ENCODE measurements at regions not wholly inside any gene's neighbourhood (a gene's known extent, or its start where the extent isn't known, plus 50 kb on each side); places are given as distances from the start of the nearest gene placed in this dataset.

- TF ChIP-seq TAF1 (IDR thresholded peaks at IDR 0.05; ENCODE audit: low read depth) (no peak), RAD21 (conservative IDR thresholded peaks at IDR 0.05) (no peak), MXI1 (conservative IDR thresholded peaks at IDR 0.05; ENCODE audit: poor library complexity, severe bottlenecking) (no peak), SMC3 (conservative IDR thresholded peaks at IDR 0.05; ENCODE audit: poor library complexity) (no peak), POLR2AphosphoS5 (IDR thresholded peaks at IDR 0.05) (no peak), EZH2 (IDR thresholded peaks at IDR 0.05; ENCODE audit: borderline replicate concordance, insufficient read depth, low read length, poor library complexity, severe bottlenecking) (no peak), REST (IDR thresholded peaks at IDR 0.05; ENCODE audit: borderline replicate concordance) (no peak), EP300 (conservative IDR thresholded peaks at IDR 0.05; ENCODE audit: poor library complexity, severe bottlenecking) (no peak), CTCF (IDR thresholded peaks at IDR 0.05; ENCODE audit: poor library complexity, severe bottlenecking) (no peak)
- Histone ChIP-seq H3K27me3 (ENCODE audit: insufficient read depth, low read depth, low read length) (no peaks in the 10 kb centered on the region), H3K9me3 (ENCODE audit: low read length) (no peaks in the 10 kb centered on the region), H3K9ac (ENCODE audit: low read length) (no peak overlapping the region), H3K4me2 (ENCODE audit: low read length) (no peak overlapping the region), H3K36me3 (ENCODE audit: insufficient read depth, low read length) (no peaks in the 10 kb centered on the region), H3K9me2 (ENCODE audit: insufficient read depth, low read length) (no peaks in the 10 kb centered on the region), H3K27ac (ENCODE audit: low read length) (no peak overlapping the region), H3K4me3 (ENCODE audit: low read length) (no peak overlapping the region), H2AFZ (ENCODE audit: low read depth, low read length) (no peak overlapping the region), H3K79me2 (replicated peaks; ENCODE audit: insufficient read depth, low read length) (no peaks in the 10 kb centered on the region), H3F3A (ENCODE audit: insufficient read depth, low read length, poor library complexity, severe bottlenecking) (no peaks in the 10 kb centered on the region), H4K20me1 (ENCODE audit: insufficient read depth) (no peaks in the 10 kb centered on the region)
Measured at GRCh38 chr6:99079058-99079457, 131.3 kb upstream of the FBXL4 start.

- Histone ChIP-seq H3K4me3 (ENCODE audit: low read length) (no peak overlapping the region), H3K4me2 (ENCODE audit: low read length) (no peak overlapping the region)
- TF ChIP-seq SMC3 (conservative IDR thresholded peaks at IDR 0.05; ENCODE audit: poor library complexity) (no peak), RAD21 (conservative IDR thresholded peaks at IDR 0.05) (no peak), POLR2AphosphoS5 (IDR thresholded peaks at IDR 0.05) (no peak), TAF1 (IDR thresholded peaks at IDR 0.05; ENCODE audit: low read depth) (no peak), MXI1 (conservative IDR thresholded peaks at IDR 0.05; ENCODE audit: poor library complexity, severe bottlenecking) (no peak), CTCF (IDR thresholded peaks at IDR 0.05; ENCODE audit: poor library complexity, severe bottlenecking) (no peak), EP300 (conservative IDR thresholded peaks at IDR 0.05; ENCODE audit: poor library complexity, severe bottlenecking) (no peak)
Measured at GRCh38 chr6:99073223-99073622, 125.5 kb upstream of the FBXL4 start.

More at GRCh38 chr6:99073223-99073622, 125.5 kb upstream of the FBXL4 start:
- Histone ChIP-seq H3K9me3 (ENCODE audit: low read length) (no peaks in the 10 kb centered on the region), H3K9ac (ENCODE audit: low read length) (no peak overlapping the region), H2AFZ (ENCODE audit: low read depth, low read length) (no peak overlapping the region), H3K36me3 (ENCODE audit: insufficient read depth, low read length) (no peaks in the 10 kb centered on the region), H3K9me2 (ENCODE audit: insufficient read depth, low read length) (no peaks in the 10 kb centered on the region), H3K27me3 (ENCODE audit: insufficient read depth, low read depth, low read length) (no peaks in the 10 kb centered on the region), H3F3A (ENCODE audit: insufficient read depth, low read length, poor library complexity, severe bottlenecking) (no peaks in the 10 kb centered on the region), H3K27ac (ENCODE audit: low read length) (no peak overlapping the region), H3K79me2 (replicated peaks; ENCODE audit: insufficient read depth, low read length) (no peaks in the 10 kb centered on the region), H4K20me1 (ENCODE audit: insufficient read depth) (no peaks in the 10 kb centered on the region)
